ENCODE measurements at regions not wholly inside any gene's neighbourhood (a gene's known extent, or its start where the extent isn't known, plus 50 kb on each side); places are given as distances from the start of the nearest gene placed in this dataset.

- TF ChIP-seq POLR2A (IDR thresholded peaks at IDR 0.05; ENCODE audit: extremely low read depth, insufficient read length) (no peak), MAX (IDR thresholded peaks at IDR 0.05; ENCODE audit: low read depth, low read length) (no peak), CTCF (IDR thresholded peaks at IDR 0.05; ENCODE audit: low read depth, low read length) (no peak), MYC (IDR thresholded peaks at IDR 0.05; ENCODE audit: low read depth, low read length) (no peak)
- DNase-seq (ENCODE audit: low read depth), result no peak
- no peak overlapping the region for H3K4me3 ChIP-seq (ENCODE audit: low read depth, low read length)
Measured at GRCh38 chr6:84860509-84860908, 96.1 kb upstream of the TBX18 start.

GRCh38 chr6:84854811-84855400 is 90.5 kb upstream of the TBX18 start:
- no peak for TF ChIP-seq POLR2A (IDR thresholded peaks at IDR 0.05; ENCODE audit: extremely low read depth, insufficient read length)
- no peak for TF ChIP-seq CTCF (IDR thresholded peaks at IDR 0.05; ENCODE audit: low read depth, low read length)
- no peak overlapping the region for H3K4me3 ChIP-seq (ENCODE audit: low read depth, low read length)
- no peak for DNase-seq (ENCODE audit: low read depth)

GRCh38 chr6:84853901-84854300 is 89.5 kb upstream of the TBX18 start:
- TF ChIP-seq MYC (IDR thresholded peaks at IDR 0.05; ENCODE audit: low read depth, low read length), result no peak
- no peak for TF ChIP-seq POLR2A (IDR thresholded peaks at IDR 0.05; ENCODE audit: extremely low read depth, insufficient read length)
- TF ChIP-seq MAX (IDR thresholded peaks at IDR 0.05; ENCODE audit: low read depth, low read length), result no peak
- TF ChIP-seq CTCF (IDR thresholded peaks at IDR 0.05; ENCODE audit: low read depth, low read length), result no peak
- H3K4me3 ChIP-seq (ENCODE audit: low read depth, low read length), result no peak overlapping the region
- DNase-seq (ENCODE audit: low read depth), result no peak

GRCh38 chr6:84848960-84849359 is 84.6 kb upstream of the TBX18 start:
- TF ChIP-seq CTCF (IDR thresholded peaks at IDR 0.05; ENCODE audit: low read depth, low read length) (no peak), POLR2A (IDR thresholded peaks at IDR 0.05; ENCODE audit: extremely low read depth, insufficient read length) (no peak), MYC (IDR thresholded peaks at IDR 0.05; ENCODE audit: low read depth, low read length) (no peak), MAX (IDR thresholded peaks at IDR 0.05; ENCODE audit: low read depth, low read length) (no peak)
- no peak overlapping the region for H3K4me3 ChIP-seq (ENCODE audit: low read depth, low read length)
- DNase-seq (ENCODE audit: low read depth), result no peak

GRCh38 chr6:84847390-84848160 is 83.2 kb upstream of the TBX18 start:
- H3K4me3 ChIP-seq (ENCODE audit: low read depth, low read length), result no peak overlapping the region
- TF ChIP-seq CTCF (IDR thresholded peaks at IDR 0.05; ENCODE audit: low read depth, low read length) (no peak), MYC (IDR thresholded peaks at IDR 0.05; ENCODE audit: low read depth, low read length) (no peak)
- DNase-seq (ENCODE audit: low read depth), result no peak
